ENCODE measurements at regions not wholly inside any gene's neighbourhood (a gene's known extent, or its start where the extent isn't known, plus 50 kb on each side); places are given as distances from the start of the nearest gene placed in this dataset.

GRCh38 chr2:6657855-6658254 is 207.9 kb downstream of the CMPK2 start:
- TF ChIP-seq, protein P1, sequence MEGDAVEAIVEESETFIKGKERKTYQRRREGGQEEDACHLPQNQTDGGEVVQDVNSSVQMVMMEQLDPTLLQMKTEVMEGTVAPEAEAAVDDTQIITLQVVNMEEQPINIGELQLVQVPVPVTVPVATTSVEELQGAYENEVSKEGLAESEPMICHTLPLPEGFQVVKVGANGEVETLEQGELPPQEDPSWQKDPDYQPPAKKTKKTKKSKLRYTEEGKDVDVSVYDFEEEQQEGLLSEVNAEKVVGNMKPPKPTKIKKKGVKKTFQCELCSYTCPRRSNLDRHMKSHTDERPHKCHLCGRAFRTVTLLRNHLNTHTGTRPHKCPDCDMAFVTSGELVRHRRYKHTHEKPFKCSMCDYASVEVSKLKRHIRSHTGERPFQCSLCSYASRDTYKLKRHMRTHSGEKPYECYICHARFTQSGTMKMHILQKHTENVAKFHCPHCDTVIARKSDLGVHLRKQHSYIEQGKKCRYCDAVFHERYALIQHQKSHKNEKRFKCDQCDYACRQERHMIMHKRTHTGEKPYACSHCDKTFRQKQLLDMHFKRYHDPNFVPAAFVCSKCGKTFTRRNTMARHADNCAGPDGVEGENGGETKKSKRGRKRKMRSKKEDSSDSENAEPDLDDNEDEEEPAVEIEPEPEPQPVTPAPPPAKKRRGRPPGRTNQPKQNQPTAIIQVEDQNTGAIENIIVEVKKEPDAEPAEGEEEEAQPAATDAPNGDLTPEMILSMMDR (conservative IDR thresholded peaks at IDR 0.05), result no peak
- TF ChIP-seq ZFX (IDR thresholded peaks at IDR 0.05), result no peak
- no peak overlapping the region for H3K27ac ChIP-seq

DNA sequence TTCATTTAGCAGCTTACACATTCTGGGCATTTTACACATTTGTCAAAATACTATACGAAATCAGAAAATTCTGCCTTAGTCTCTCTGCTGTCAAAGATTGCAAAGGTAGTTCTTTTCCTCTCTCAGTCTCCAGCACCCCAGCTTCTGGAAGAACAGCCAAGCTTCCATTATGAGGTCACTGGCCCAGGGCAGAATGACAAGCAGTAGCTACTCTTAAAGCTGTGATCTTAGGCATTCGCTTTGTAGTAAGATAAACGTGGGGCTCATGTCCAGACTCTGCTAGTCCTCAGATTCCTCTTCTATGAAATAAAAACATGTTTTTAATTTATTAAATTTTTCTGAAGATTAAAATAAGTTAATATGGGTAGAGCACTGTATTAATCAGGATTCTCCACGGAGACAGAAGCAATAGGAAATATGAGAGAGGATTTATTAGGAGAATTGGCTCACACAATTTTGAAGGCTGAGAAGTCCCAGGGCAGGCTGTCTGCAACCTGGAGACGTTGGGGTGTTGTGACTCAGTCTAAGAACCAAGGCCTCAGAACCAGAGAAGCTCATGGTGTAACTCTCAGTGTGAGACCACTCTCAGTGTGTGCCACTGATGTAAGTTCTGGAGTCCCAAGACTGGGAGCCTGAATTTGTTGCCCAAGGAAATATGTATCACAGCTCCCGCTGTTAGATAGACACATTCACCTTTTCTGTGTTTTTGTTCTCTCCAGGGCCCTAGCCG is 201.2 kb downstream of the CMPK2 start:
- H3K27ac ChIP-seq, result no peak overlapping the region
- TF ChIP-seq ZFX (IDR thresholded peaks at IDR 0.05), result no peak
- TF ChIP-seq, protein P1 (conservative IDR thresholded peaks at IDR 0.05), result no peak

DNA sequence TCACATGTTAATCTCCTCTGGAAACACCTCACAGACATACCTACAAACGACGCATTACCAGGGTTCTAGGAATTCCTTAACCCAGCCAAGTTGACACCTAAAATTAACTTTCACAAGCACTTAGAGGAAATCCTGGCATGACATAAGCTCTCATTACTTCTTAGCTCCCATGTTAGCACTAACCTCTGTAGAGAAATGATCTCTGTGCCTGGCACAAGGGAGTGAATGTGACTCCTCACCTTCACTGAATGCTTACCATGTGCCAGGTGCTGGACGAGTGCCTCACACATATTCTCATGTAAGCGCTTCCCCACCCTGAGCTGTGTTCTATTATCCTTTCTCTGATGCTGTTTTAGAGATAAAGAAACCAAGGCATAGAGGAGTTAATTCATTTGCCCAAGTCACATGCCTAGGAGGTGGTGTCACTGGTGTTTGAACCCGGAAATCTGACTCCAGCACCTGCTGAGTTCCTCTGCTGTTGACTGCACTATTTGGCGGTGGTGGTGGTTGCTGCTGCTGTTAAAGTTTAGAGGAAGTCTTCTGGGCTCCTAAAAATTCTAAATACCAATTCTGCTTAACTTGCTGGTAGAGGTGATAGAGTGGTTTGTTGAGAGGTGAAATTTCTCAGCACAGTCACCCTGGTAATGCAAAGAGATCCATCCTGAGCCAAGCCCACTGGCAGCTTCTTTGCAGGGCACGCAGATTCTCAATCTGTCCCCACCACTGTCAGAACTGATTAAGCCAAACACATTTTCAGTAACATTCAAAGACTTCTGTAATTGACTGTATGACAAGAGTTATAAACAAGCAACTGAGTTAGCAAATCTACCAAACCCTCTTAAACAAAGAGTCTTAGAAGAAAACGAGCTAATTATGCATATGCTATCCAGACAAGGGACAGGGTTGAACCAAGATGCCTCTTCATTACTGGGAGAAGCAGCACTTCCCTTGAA is 200.3 kb downstream of the CMPK2 start:
- no peak overlapping the region for H3K27ac ChIP-seq
- no peak for TF ChIP-seq ZFX (IDR thresholded peaks at IDR 0.05)
- TF ChIP-seq, protein P1 (conservative IDR thresholded peaks at IDR 0.05), result no peak

GRCh38 chr2:6667326-6667725 is 198.4 kb downstream of the CMPK2 start:
- no peak overlapping the region for H3K27ac ChIP-seq
- TF ChIP-seq ZFX (IDR thresholded peaks at IDR 0.05), result no peak
- TF ChIP-seq, protein P1 (conservative IDR thresholded peaks at IDR 0.05), result no peak

- TF ChIP-seq, protein P1 (conservative IDR thresholded peaks at IDR 0.05), result no peak
- no peak for TF ChIP-seq ZFX (IDR thresholded peaks at IDR 0.05)
- no peak overlapping the region for H3K27ac ChIP-seq
Observed at GRCh38 chr2:6671913-6672312, 193.8 kb downstream of the CMPK2 start.

DNA sequence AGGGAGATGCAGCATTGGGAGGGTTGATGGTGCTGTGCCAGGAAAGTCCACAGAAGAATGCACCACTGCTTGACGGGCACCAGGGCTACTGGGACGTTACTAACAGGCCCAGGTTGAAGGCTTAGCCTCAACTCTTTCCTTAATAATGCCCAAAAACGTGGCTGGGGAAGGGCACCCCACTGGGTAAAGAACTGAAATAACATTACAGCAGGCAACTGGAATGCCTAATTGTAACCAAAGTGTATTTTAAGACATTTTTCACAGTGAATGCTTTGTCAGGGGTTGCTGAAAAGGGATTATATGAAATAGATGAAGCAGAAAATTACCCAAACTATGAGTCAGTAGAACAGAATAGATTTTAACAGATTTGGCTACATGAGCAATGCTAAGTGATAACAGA is 191.3 kb downstream of the CMPK2 start:
- no peak overlapping the region for H3K27ac ChIP-seq
- TF ChIP-seq, protein P1 (conservative IDR thresholded peaks at IDR 0.05), result no peak
- no peak for TF ChIP-seq ZFX (IDR thresholded peaks at IDR 0.05)

- H3K27ac ChIP-seq, result no peak overlapping the region
- no peak for TF ChIP-seq ZFX (IDR thresholded peaks at IDR 0.05)
- TF ChIP-seq, protein P1 (conservative IDR thresholded peaks at IDR 0.05), result no peak
Observed at GRCh38 chr2:6675791-6676190, 189.9 kb downstream of the CMPK2 start.
